H1 (cell line): ENCODE measurements at regions not wholly inside any gene's neighbourhood (a gene's known extent, or its start where the extent isn't known, plus 50 kb on each side); places are given as distances from the start of the nearest gene placed in this dataset.
A peak's percentile ranks its signal among the peaks of the same experiment; 100 is the strongest.

Source experiments
- CTCF ChIA-PET: fragments of 300-600 bp; sonication (Branson Sonifier 250); formaldehyde crosslinking; loops from one replicate; lab custom pipeline; 2021; ENCODE audit not compliant: partially characterized antibody; lab: Charles Lee
- POLR2A ChIA-PET: fragments of 300-600 bp; sonication (Branson Sonifier 250); formaldehyde crosslinking; loops from one replicate; lab custom pipeline; 2021; ENCODE audit warnings: inconsistent platforms; ENCODE audit not compliant: partially characterized antibody; lab: Charles Lee
- DNase-seq, 2 experiments: peaks; one replicate each; pipeline versions ENCODE4 v3.0.0 to v3.0.0-alpha.2; 2010 to 2022; ENCODE audit warnings: low spot score in 2 of 2, low read depth in 1 of 2, mixed read lengths in 1 of 2
- FAIRE-seq: peaks from 2 replicates; lab custom pipeline; 2011; peaks lifted over from hg19 to GRCh38; lab: Jason Lieb, UNC
- H2AFZ ChIP-seq: 2 replicates; pipeline ENCODE4 v1.8.1; 2012; ENCODE audit warnings: low read length, inconsistent platforms
- H2AK5ac ChIP-seq: 2 replicates; pipeline ENCODE4 v1.6.1; 2013; ENCODE audit warnings: low read depth, low read length
- H2BK120ac ChIP-seq: replicated peaks from 2 replicates; pipeline ENCODE3; 2013; ENCODE audit warnings: low read depth, low read length, inconsistent platforms
- H2BK12ac ChIP-seq: 2 replicates; pipeline ENCODE4 v1.6.1; 2013; ENCODE audit warnings: low read depth, low read length
- H2BK15ac ChIP-seq: 2 replicates; pipeline ENCODE4 v1.6.1; 2013; ENCODE audit warnings: low read length
- H2BK20ac ChIP-seq: 2 replicates; pipeline ENCODE4 v1.6.1; 2013; ENCODE audit warnings: low read length
- H2BK5ac ChIP-seq: 2 replicates; pipeline ENCODE4 v1.6.1; 2013; ENCODE audit warnings: low read depth, low read length
- H3K14ac ChIP-seq: 2 replicates; pipeline ENCODE4 v1.6.1; 2013; ENCODE audit warnings: inconsistent platforms; ENCODE audit not compliant: insufficient read length
- H3K18ac ChIP-seq: 2 replicates; pipeline ENCODE4 v1.6.1; 2013; ENCODE audit warnings: low read length; ENCODE audit errors: extremely low read depth
- H3K23ac ChIP-seq: 2 replicates; pipeline ENCODE4 v1.6.1; 2013; ENCODE audit warnings: inconsistent platforms; ENCODE audit not compliant: insufficient read length
- H3K23me2 ChIP-seq: 2 replicates; pipeline ENCODE4 v1.6.1; 2013; ENCODE audit warnings: low read depth, low read length
- H3K27ac ChIP-seq: 2 replicates; pipeline ENCODE4 v1.6.1; 2011; ENCODE audit warnings: low read depth, low read length, inconsistent platforms
- H3K27me3 ChIP-seq, 4 experiments: replicated peaks in 1 of 4; 1 replicate in 1 of 4; 2 replicates in 3 of 4; pipeline versions ENCODE4 v1.6.1 to v1.8.1; 2011 to 2013; ENCODE audit warnings: low read length in 3 of 4, mild to moderate bottlenecking in 3 of 4, inconsistent platforms in 2 of 4, mixed read lengths in 2 of 4, moderate library complexity in 1 of 4; ENCODE audit not compliant: control insufficient read depth in 3 of 4, insufficient read depth in 3 of 4; ENCODE audit errors: extremely low read depth in 1 of 4
- H3K36me3 ChIP-seq, 4 experiments: 2 replicates each; pipeline versions ENCODE4 v1.6.1 to v1.8.1; 2011 to 2013; ENCODE audit warnings: mild to moderate bottlenecking in 4 of 4, low read length in 3 of 4, moderate library complexity in 2 of 4, control low read depth in 1 of 4, inconsistent platforms in 1 of 4; ENCODE audit not compliant: insufficient read depth in 4 of 4, control insufficient read depth in 2 of 4
- H3K4ac ChIP-seq: replicated peaks from 2 replicates; pipeline ENCODE3; 2013; ENCODE audit warnings: low read length, low read depth, mixed read lengths, inconsistent platforms; ENCODE audit not compliant: insufficient read length
- H3K4me1 ChIP-seq, 4 experiments: replicated peaks in 1 of 4; 1 replicate in 1 of 4; 2 replicates in 3 of 4; pipeline versions ENCODE4 v1.6.1 to v1.8.1; 2011 to 2013; ENCODE audit warnings: low read length in 3 of 4, inconsistent platforms in 2 of 4, mixed read lengths in 1 of 4; ENCODE audit not compliant: insufficient read depth in 4 of 4, control insufficient read depth in 3 of 4
- H3K4me2 ChIP-seq, 2 experiments: 2 replicates each; pipeline versions ENCODE4 v1.6.1 to v1.8.1; 2011 to 2013; ENCODE audit warnings: low read depth in 2 of 2, low read length in 2 of 2, control low read depth in 1 of 2, inconsistent platforms in 1 of 2, mild to moderate bottlenecking in 1 of 2; ENCODE audit not compliant: insufficient read depth in 1 of 2
- H3K4me3 ChIP-seq, 4 experiments: fragments of 200-600, 300-600 bp in 1 of 4; sonication (generic), shearing (Covaris generic), sonication (Bioruptor Twin) in 1 of 4; 2 replicates each; pipeline versions ENCODE4 v1.5.1 to v1.8.1; 2011 to 2016; ENCODE audit warnings: low read length in 4 of 4, low read depth in 3 of 4, control low read depth in 2 of 4, inconsistent platforms in 2 of 4, mild to moderate bottlenecking in 2 of 4, mixed read lengths in 1 of 4, moderate library complexity in 1 of 4; ENCODE audit not compliant: insufficient read depth in 2 of 4; ENCODE audit errors: extremely low read depth in 1 of 4
- H3K56ac ChIP-seq: replicated peaks from 2 replicates; pipeline ENCODE3; 2013; ENCODE audit warnings: low read depth, mild to moderate bottlenecking, mixed read lengths, low read length, inconsistent platforms; ENCODE audit not compliant: insufficient read length
- H3K79me1 ChIP-seq: 2 replicates; pipeline ENCODE4 v1.6.1; 2013; ENCODE audit warnings: low read depth, low read length, control low read depth
- H3K79me2 ChIP-seq, 2 experiments: 2 replicates each; pipeline versions ENCODE4 v1.6.1 to v1.8.1; 2012 to 2013; ENCODE audit warnings: low read length in 2 of 2, mild to moderate bottlenecking in 2 of 2, inconsistent platforms in 1 of 2; ENCODE audit not compliant: insufficient read depth in 2 of 2, control insufficient read depth in 1 of 2
- H3K9ac ChIP-seq, 4 experiments: replicated peaks in 1 of 4; 1 replicate in 1 of 4; 2 replicates in 3 of 4; pipeline versions ENCODE4 v1.6.1 to v1.8.1; 2011 to 2013; ENCODE audit warnings: low read depth in 3 of 4, low read length in 3 of 4, control low read depth in 2 of 4, mild to moderate bottlenecking in 2 of 4, moderate library complexity in 2 of 4, inconsistent platforms in 1 of 4; ENCODE audit errors: extremely low read depth in 1 of 4
- H3K9me3 ChIP-seq, 2 experiments: 2 replicates each; pipeline versions ENCODE4 v1.6.1 to v1.8.1; 2012 to 2013; ENCODE audit warnings: mild to moderate bottlenecking in 2 of 2, moderate library complexity in 2 of 2, control low read depth in 1 of 2, inconsistent platforms in 1 of 2, low read depth in 1 of 2, low read length in 1 of 2, mixed read lengths in 1 of 2; ENCODE audit not compliant: insufficient read depth in 2 of 2
- H4K20me1 ChIP-seq, 2 experiments: replicated peaks in 1 of 2; 2 replicates each; pipeline versions ENCODE3 to v1.8.1; 2011 to 2013; ENCODE audit warnings: inconsistent platforms in 2 of 2, low read length in 2 of 2, mild to moderate bottlenecking in 1 of 2; ENCODE audit not compliant: insufficient read depth in 2 of 2, control insufficient read depth in 1 of 2
- H4K5ac ChIP-seq: 2 replicates; pipeline ENCODE4 v1.6.1; 2013; ENCODE audit warnings: low read length, low read depth, mixed read lengths, inconsistent platforms; ENCODE audit not compliant: insufficient read length
- H4K8ac ChIP-seq: 2 replicates; pipeline ENCODE4 v1.8.0; 2013; ENCODE audit warnings: mild to moderate bottlenecking, moderate library complexity, low read length, inconsistent platforms; ENCODE audit not compliant: insufficient read depth; ENCODE audit errors: extremely low read depth
- H4K91ac ChIP-seq: replicated peaks from 2 replicates; pipeline ENCODE3; 2013; ENCODE audit warnings: low read length, mixed read lengths, inconsistent platforms; ENCODE audit not compliant: insufficient read length
- CTCF ChIP-seq, 3 experiments: IDR thresholded peaks; 1 replicate in 2 of 3; 2 replicates in 1 of 3; pipeline versions ENCODE4 v1.5.1 to v1.6.1; 2011; ENCODE audit warnings: low read length in 3 of 3, mild to moderate bottlenecking in 3 of 3, inconsistent platforms in 2 of 3, low read depth in 1 of 3, moderate library complexity in 1 of 3; ENCODE audit not compliant: insufficient read depth in 1 of 3; ENCODE audit errors: control extremely low read depth in 1 of 3
- EP300 ChIP-seq, 2 experiments: IDR thresholded peaks; 1 replicate in 1 of 2; 2 replicates in 1 of 2; pipeline ENCODE4 v1.6.1; 2011 to 2012; ENCODE audit warnings: low read depth in 2 of 2, low read length in 2 of 2, mild to moderate bottlenecking in 2 of 2, borderline replicate concordance in 1 of 2, inconsistent platforms in 1 of 2, moderate library complexity in 1 of 2
- FOSL1 ChIP-seq: IDR thresholded peaks from 2 replicates; pipeline ENCODE4 v1.6.1; 2011; ENCODE audit warnings: mild to moderate bottlenecking, low read depth, low read length, moderate library complexity; ENCODE audit not compliant: insufficient read depth
- MAFK ChIP-seq: IDR thresholded peaks from 2 replicates; pipeline ENCODE4 v1.6.1; 2012; ENCODE audit warnings: low read depth, mild to moderate bottlenecking, improper control_type of control experiment, low read length
- PHF8 ChIP-seq: fragments of 200-600 bp; sonication (generic); conservative IDR thresholded peaks from 2 replicates; pipeline ENCODE4 v1.7.1; 2012; ENCODE audit warnings: low read depth, mild to moderate bottlenecking, inconsistent platforms, low read length, moderate library complexity
- RAD21 ChIP-seq, 2 experiments: IDR thresholded peaks in 1 of 2; conservative IDR thresholded peaks in 1 of 2; 2 replicates each; pipeline ENCODE4 v1.6.1; 2011; ENCODE audit warnings: low read depth in 2 of 2, low read length in 2 of 2, improper control_type of control experiment in 1 of 2, inconsistent platforms in 1 of 2, mild to moderate bottlenecking in 1 of 2, moderate library complexity in 1 of 2
- RNF2 ChIP-seq: fragments of 200-900, 300-1000 bp; sonication (generic); IDR thresholded peaks from 2 replicates; pipeline ENCODE4 v1.7.1; 2016; ENCODE audit warnings: borderline replicate concordance, low read depth, mild to moderate bottlenecking, antibody characterized with exemption, low read length; ENCODE audit not compliant: poor library complexity, severe bottlenecking; ENCODE audit errors: missing control alignments
- SP4 ChIP-seq: IDR thresholded peaks from 2 replicates; pipeline ENCODE4 v1.6.1; 2012; ENCODE audit warnings: low read length, inconsistent platforms
- TCF12 ChIP-seq: IDR thresholded peaks from 2 replicates; pipeline ENCODE4 v1.6.1; 2011; ENCODE audit warnings: low read depth, mild to moderate bottlenecking, low read length
- TEAD4 ChIP-seq: IDR thresholded peaks from 2 replicates; pipeline ENCODE4 v1.6.1; 2012; ENCODE audit warnings: low read depth, low read length, inconsistent platforms, mixed read lengths
- WGBS, 2 experiments: shearing (Covaris generic) in 1 of 2; methylation state at CpG; one replicate each; pipeline versions ENCODE4 v1.1.6 to v1.1.7; 2013 to 2015; ENCODE audit warnings: low lambda C conversion rate in 2 of 2, mixed read lengths in 2 of 2, inconsistent platforms in 1 of 2, low coverage in 1 of 2, missing lambda C conversion rate in 1 of 2; ENCODE audit not compliant: insufficient replicate concordance in 2 of 2, insufficient coverage in 1 of 2, insufficient read length in 1 of 2; ENCODE audit errors: extremely low coverage in 1 of 2, missing lambda C conversion rate in 1 of 2; 5-methylcytosine and 5-hydroxymethylcytosine counted together

- Histone ChIP-seq H3K23ac (no peak overlapping the region), H2BK120ac (no peak overlapping the region), H3K36me3 (no peaks in the 10 kb centered on the region), H3K79me1 (no peaks in the 10 kb centered on the region), H3K27me3 (no peaks in the 10 kb centered on the region), H3K14ac (no peak overlapping the region), H3K18ac (no peak overlapping the region), H4K5ac (no peak overlapping the region), H2BK5ac (no peak overlapping the region), H3K79me2 (no peaks in the 10 kb centered on the region), H2AK5ac (no peak overlapping the region), H3K4ac (no peak overlapping the region), H2BK20ac (no peak overlapping the region), H4K8ac (no peak overlapping the region), H3K27ac (no peak overlapping the region), H3K4me3 (no peak overlapping the region), H3K4me2 (no peak overlapping the region), H3K9ac (no peak overlapping the region), H4K91ac (no peak overlapping the region), H3K56ac (no peak overlapping the region), H2BK15ac (no peak overlapping the region), H2BK12ac (no peak overlapping the region), H2AFZ (no peak overlapping the region), H4K20me1 (no peaks in the 10 kb centered on the region), H3K23me2 (no peaks in the 10 kb centered on the region), H3K9me3 (no peaks in the 10 kb centered on the region), H3K4me1 (peaks cover 0 to 3% (median 0%) of the 10 kb centered on the region in 4 experiments; a peak in 2 of 7 replicates)
- FAIRE-seq (no peak), DNase-seq (no peak)
- ChIA-PET CTCF (interaction anchor here (0.7 to 1.5 kb wide), 3 partner anchors 27 to 162 kb away, joined by 3 read pairs; no protein-coding TSS in a partner anchor), POLR2A (no interaction called here)
- WGBS, 2 experiments = 93% methylated on average over 6 of the region's 6 CpGs; no CpG with 5 or more reads in 1 of the 2 experiments
- no peak for TF ChIP-seq FOSL1
- TF ChIP-seq CTCF (IDR thresholded peaks at IDR 0.05; ENCODE audit: control extremely low read depth in 1 of 3, insufficient read depth in 1 of 3, low read depth in 1 of 3, low read length in 3 of 3) = peak in 1 of 3 experiments; percentile 8; a peak in 1 of 4 replicates
- peak in 1 of 2 experiments; percentile 33; a peak in 1 of 4 replicates for TF ChIP-seq RAD21 (IDR thresholded peaks at IDR 0.05 in 1 of 2, conservative IDR thresholded peaks at IDR 0.05 in 1 of 2; ENCODE audit: low read depth in 2 of 2, low read length in 2 of 2)
- TF ChIP-seq EP300 (IDR thresholded peaks at IDR 0.05; ENCODE audit: borderline replicate concordance in 1 of 2, low read depth in 2 of 2, low read length in 2 of 2) = no peak
- no peak for TF ChIP-seq TCF12
- TF ChIP-seq RNF2 = no peak
- TF ChIP-seq MAFK = no peak
- TF ChIP-seq PHF8 = no peak
- no peak for TF ChIP-seq TEAD4
- no peak for TF ChIP-seq SP4
These were observed 193.9 kb downstream of the OMA1 start for GRCh38 chr1:58352476-58353092.
